ENCODE measurements at regions not wholly inside any gene's neighbourhood (a gene's known extent, or its start where the extent isn't known, plus 50 kb on each side); places are given as distances from the start of the nearest gene placed in this dataset.
"Not testable (repeated sequence)": the region's sequence is repeated elsewhere in the genome, so short reads cannot be mapped to it uniquely, and the experiment has no call there.

- DNase-seq (ENCODE audit: low read depth), result no peak
Observed at GRCh38 chr2:9708683-9709538, 78.1 kb upstream of the YWHAQ start.

GRCh38 chr2:9709539-9710285, 78.9 kb upstream of the YWHAQ start:
- no peak for DNase-seq (ENCODE audit: low read depth)

DNA sequence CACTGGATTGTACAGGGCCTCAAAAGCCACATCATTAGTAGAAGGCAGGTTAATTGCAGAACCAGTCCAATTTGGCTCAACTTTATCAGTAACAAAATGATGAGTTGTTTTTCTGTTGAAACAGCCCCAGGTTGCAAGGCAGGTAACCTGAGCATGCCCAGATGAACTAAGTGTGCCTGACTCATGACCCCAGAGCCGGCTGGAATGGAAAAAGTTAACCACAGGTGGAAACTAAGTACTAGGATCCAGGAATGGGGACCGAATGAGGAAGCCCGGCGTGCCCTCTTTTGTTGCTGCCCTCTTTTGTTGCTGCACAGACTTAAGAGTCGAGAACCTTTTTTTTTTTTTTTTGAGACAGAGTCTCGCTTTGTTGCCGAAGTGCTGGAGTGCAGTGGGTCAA, 79.5 kb upstream of the YWHAQ start:
- DNase-seq (ENCODE audit: low read depth), result no peak

- no peak for DNase-seq (ENCODE audit: low read depth)
Observed at GRCh38 chr2:9712263-9712662, 81.5 kb upstream of the YWHAQ start.

- no peak for DNase-seq (ENCODE audit: low read depth)
Observed at GRCh38 chr2:9714630-9715214, 83.9 kb upstream of the YWHAQ start.

GRCh38 chr2:9715238-9715637, 84.4 kb upstream of the YWHAQ start:
- DNase-seq (ENCODE audit: low read depth), result no peak

DNA sequence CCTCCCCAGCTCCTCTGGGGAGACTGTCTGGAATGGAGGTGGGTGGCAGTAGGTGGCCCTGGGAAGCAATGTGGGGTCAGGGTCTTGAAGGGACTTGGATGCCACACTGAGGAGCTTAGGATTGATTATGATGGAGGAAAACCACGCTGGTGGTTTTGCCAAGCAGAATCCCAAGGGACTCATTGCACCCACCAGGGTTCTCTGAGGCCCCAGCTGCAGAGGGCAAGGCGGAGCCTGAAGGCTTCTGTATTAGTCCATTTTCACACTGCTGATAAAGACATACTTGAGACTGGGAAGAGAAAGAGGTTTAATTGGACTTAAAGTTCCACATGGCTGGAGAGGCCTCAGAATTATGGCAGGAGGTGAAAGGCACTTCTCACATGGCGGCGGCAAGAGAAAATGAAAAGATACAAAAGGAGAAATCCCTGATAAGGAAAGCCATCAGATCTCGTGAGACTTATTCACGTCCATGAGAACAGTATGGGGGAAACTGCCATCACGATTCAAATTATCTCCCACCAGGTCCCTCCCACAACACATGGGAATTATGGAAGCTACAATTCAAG, 87.2 kb upstream of the YWHAQ start:
- no peak for DNase-seq (ENCODE audit: low read depth)

DNA sequence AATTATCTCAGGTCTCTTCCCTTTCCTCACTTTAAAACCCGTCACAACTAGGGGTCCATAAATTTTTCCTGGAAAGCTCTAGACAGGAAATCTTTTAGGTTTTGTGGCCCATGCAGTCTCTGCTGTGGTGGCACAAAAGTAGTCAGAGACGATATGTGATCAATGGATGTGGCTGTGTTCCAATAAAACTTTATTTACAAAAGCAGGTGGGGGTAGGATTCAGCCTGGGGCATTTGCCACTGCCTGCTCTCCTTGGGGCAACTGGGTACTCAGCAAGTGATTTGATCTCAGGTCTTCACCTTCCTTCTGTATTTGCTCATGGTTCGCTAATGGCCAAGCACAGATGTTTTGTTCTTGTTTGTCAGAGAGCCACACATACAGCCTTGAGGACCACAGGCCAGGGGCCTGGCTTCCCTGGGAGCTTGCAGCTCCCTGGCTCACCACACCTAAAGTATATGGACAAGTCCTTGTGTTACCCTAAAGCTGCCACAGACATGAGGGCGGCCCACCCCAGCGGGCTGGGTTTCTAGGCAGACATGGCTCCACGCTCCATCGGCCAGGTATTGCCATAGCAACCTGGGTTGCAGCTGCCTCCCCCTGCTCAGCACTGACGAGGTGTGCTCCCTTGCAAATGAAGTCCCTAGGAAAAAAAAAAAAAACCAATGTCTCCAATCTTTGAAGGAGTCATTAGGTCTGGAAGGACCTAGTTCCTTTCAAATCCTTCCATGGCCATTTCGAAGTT, 89.7 kb upstream of the YWHAQ start:
- no peak for DNase-seq (ENCODE audit: low read depth)

DNA sequence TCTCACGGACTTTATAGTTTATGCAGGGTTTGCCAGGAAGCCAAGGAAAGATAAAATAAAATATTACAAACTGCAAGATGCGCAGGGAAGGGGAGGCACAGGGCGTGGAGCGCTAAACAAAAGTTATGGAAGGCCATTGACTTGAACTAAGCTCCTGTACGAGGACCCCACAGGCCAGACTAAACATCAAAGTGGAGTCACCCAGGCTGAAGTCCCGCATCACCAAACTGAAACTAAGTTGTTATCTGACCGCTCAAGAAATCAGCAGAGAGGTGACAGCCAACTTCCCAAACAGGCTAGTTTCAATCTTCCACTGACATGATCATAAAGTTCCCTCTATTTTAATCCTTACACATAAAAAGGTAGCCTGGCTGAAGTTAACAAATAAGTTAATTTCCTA, 90.5 kb upstream of the YWHAQ start:
- DNase-seq (ENCODE audit: low read depth), result no peak

- no peak for DNase-seq (ENCODE audit: low read depth)
Observed at GRCh38 chr2:9722451-9722850, 91.7 kb upstream of the YWHAQ start.

GRCh38 chr2:9724565-9724964, 93.8 kb upstream of the YWHAQ start:
- no peak for DNase-seq (ENCODE audit: low read depth)

- DNase-seq (ENCODE audit: low read depth), result no peak
Observed at GRCh38 chr2:9725106-9725505, 94.3 kb upstream of the YWHAQ start.

DNA sequence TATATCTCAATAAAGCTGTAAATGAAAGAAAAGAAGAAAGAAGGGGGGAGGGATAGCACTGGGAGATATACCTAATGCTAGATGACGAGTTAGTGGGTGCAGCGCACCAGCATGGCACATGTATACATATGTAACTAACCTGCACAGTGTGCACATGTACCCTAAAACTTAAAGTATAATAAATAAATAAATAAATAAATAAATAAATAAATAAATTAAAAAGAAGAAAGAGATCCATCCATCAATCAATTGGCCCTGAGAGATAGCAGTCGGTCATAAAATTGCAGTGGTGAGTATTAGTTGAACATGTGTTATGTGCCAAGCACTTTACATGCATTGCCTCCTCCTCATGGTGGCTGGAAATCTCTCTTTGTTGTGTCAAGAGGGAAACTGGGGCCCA, 95.2 kb upstream of the YWHAQ start:
- not testable (repeated sequence) for DNase-seq (ENCODE audit: low read depth)

DNA sequence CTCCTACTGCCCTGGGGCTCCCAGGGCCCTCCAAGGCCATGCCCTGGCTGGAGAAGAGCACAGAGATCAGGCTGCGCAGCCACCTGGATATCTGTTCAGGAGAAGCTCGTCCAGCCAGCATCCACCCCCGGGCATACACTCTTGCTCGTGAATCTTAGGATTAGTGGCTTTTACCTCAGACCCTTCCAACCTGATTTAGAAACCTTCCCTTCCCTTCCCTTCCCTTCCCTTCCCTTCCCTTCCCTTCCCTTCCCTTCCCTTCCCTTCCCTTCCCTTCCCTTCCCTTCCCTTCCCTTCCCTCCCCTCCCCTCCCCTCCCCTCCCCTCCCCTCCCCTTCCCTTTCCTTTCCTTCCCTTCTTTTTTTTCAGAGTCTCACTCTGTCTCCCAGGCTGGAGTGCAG, 99.7 kb upstream of the YWHAQ start:
- DNase-seq (ENCODE audit: low read depth), result not testable (repeated sequence)

DNA sequence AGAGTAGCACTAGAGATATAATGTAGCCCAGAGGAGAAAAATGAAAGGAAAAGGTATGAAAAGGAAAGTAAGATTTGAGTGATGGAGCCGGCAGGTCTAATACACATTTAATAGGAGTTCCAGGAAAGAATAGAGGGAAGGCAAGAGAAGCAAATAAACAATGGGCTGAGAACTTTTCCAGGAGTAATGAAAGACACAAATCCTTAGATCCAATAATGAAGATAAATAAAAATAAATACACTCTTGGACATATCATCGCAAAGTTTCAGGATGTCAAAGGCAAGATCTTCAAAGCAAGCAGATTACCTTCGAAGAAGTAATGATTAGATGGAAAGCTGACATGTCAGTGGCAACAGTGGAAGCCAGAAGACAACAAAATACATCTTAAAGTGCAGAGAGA, 102.0 kb upstream of the YWHAQ start:
- no peak for DNase-seq (ENCODE audit: low read depth)

- no peak for DNase-seq (ENCODE audit: low read depth)
Observed at GRCh38 chr2:9734308-9734707, 103.5 kb upstream of the YWHAQ start.

DNA sequence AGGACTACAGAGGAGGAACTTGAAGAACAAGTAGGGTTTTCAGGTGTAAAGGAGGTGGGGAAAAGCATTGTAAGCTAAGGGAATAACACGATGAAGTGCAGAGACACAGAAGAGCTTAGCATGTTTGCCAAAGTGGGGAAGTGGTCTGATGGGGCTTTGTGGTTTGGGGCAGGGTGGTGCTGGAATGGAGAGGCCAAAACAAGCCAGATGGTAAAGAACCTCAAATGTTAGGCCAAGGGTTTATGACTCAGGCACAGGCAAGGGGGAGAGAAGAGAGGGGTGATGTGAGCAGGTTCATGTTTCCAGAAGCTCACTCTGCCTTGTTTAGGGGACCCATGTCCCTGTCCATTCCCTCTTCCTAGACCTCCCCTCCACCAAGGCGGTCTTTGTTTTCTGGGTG, 104.5 kb upstream of the YWHAQ start:
- DNase-seq (ENCODE audit: low read depth), result no peak

DNA sequence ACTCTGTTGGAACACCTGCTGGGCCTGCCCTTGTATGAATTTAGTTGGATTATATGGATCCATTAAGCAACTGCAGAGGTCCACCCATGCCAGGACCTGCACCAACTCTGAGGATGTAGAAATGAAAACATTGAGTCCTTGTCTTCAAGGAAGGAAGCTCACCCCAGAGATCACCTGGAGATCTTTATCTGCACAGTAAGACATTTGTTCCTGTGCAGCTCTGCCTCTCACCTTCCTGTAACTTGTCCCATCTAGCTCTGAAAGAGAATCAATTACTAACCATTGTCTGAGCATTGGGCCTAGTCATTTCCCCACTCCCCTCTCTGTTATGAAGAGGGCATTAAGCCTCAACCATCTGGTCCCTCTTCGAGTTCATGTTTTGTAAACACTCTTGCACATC, 105.2 kb upstream of the YWHAQ start:
- DNase-seq (ENCODE audit: low read depth), result no peak

DNA sequence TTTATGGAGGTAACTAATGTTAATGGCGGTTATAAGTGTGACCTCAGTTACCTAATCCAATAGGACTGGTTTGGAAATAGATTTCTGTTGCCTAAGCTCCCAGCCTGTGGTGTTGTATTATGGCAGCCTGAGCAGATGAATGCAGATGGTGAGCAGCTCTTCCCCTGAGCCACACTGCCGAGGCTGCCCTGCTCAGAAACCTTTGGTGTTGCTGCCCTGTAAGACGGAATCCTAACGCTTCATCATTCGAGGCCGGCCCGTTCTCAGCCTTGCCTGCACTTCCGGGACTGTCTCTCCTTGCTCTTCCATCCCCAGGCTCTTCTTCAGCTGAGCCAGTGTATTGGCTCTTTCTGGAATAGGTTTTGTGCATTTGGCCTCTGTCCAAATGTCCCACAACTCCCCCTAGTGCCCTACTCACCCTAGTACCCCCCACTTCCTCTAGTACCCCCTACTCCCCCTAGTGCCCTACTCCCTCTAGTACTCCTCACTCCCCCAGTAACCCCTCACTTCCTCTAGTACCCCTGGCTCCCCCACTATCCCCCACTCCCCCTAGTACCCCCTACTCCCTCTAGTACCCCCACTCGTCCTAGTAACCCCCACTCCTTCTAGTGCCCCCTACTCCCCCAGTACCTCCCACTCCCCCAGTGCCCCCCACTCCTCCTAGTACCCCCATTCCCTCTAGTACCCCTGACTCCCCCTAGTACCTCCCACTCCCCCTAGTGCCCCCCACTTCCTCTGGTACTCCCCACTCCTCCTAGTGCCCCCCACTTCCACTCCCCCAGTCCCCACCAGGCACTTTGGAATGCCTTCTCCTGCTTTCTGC, 106.0 kb upstream of the TAF1B start:
- DNase-seq (ENCODE audit: low read depth), result no peak

DNA sequence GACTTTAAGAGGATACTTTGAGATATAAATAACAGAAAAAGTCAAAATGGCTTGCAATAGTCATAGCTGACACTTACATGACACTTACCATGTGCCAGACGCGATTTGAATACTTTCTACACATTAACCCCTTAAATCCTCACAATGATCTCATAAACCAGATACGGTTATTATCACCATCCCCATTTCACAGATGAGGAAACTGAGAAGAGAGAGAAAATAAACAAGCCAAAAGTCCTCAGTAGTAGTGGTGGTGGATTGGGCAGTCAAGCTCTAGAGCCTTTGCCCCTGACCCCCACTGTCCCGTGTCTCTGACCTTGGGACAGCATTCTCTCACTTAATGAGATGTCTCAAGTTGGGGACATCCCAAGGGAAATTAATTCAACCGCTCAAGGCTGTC, 105.2 kb upstream of the TAF1B start:
- no peak for DNase-seq (ENCODE audit: low read depth)
